ENCODE measurements at regions not wholly inside any gene's neighbourhood (a gene's known extent, or its start where the extent isn't known, plus 50 kb on each side); places are given as distances from the start of the nearest gene placed in this dataset.

- ATAC-seq (no peak), DNase-seq (no peak)
- H3K4me1 ChIP-seq: no peaks in the 10 kb centered on the region
- no peaks in the 10 kb centered on the region for H3K27me3 ChIP-seq
- no peaks in the 10 kb centered on the region for H3K9me3 ChIP-seq
- H3K27ac ChIP-seq: no peak overlapping the region
- intact Hi-C loops (cut with DNase I; ENCODE audit: low total_unique reads) (no loop called here), in situ Hi-C loops (cut with MboI; ENCODE audit: low sequenced_read_pairs in 4 of 4) (no loop called here)
- no peak overlapping the region for H3K4me3 ChIP-seq
- no peak for TF ChIP-seq POLR2A (IDR thresholded peaks at IDR 0.05)
- no peak for TF ChIP-seq CTCF (IDR thresholded peaks at IDR 0.05 in 4 of 5, conservative IDR thresholded peaks at IDR 0.05 in 1 of 5)
- H3K36me3 ChIP-seq: no peaks in the 10 kb centered on the region
These were observed 311.8 kb downstream of the UTP18 start for GRCh38 chr17:51572115-51572514.
